ENCODE measurements at regions not wholly inside any gene's neighbourhood (a gene's known extent, or its start where the extent isn't known, plus 50 kb on each side); places are given as distances from the start of the nearest gene placed in this dataset.

- DNase-seq = no peak
These were observed 98.3 kb downstream of the HMX1 start for GRCh38 chr4:8773124-8773931.

GRCh38 chr4:8772499-8773123 lies 99.0 kb downstream of the HMX1 start:
- no peak for DNase-seq

- DNase-seq = no peak
These were observed 100.0 kb downstream of the HMX1 start for GRCh38 chr4:8771666-8772065.

- DNase-seq = no peak
These were observed 100.4 kb downstream of the HMX1 start for GRCh38 chr4:8771258-8771590.

- no peak for DNase-seq
These were observed 101.0 kb downstream of the HMX1 start for GRCh38 chr4:8770518-8771257.

GRCh38 chr4:8769645-8770517 lies 101.8 kb downstream of the HMX1 start:
- DNase-seq = no peak

- DNase-seq = no peak
These were observed 103.2 kb downstream of the HMX1 start for GRCh38 chr4:8768357-8768999.

GRCh38 chr4:8766610-8767009 lies 105.0 kb downstream of the HMX1 start:
- DNase-seq = no peak

GRCh38 chr4:8765631-8766590 lies 105.7 kb downstream of the HMX1 start:
- no peak for DNase-seq

- no peak for DNase-seq
These were observed 106.6 kb downstream of the HMX1 start for GRCh38 chr4:8765084-8765483.

GRCh38 chr4:8763966-8764901 lies 107.4 kb downstream of the HMX1 start:
- no peak for DNase-seq

GRCh38 chr4:8762951-8763735 lies 108.5 kb downstream of the HMX1 start:
- no peak for DNase-seq

GRCh38 chr4:8762356-8762755 lies 109.3 kb downstream of the HMX1 start:
- DNase-seq = no peak

- DNase-seq = no peak
These were observed 109.8 kb downstream of the HMX1 start for GRCh38 chr4:8761824-8762205.

GRCh38 chr4:8761167-8761823 lies 110.3 kb downstream of the HMX1 start:
- DNase-seq = no peak

- DNase-seq = no peak
These were observed 111.1 kb downstream of the HMX1 start for GRCh38 chr4:8760561-8760960.

- DNase-seq = no peak
These were observed 111.7 kb downstream of the HMX1 start for GRCh38 chr4:8759987-8760386.

GRCh38 chr4:8756816-8757215 lies 114.8 kb downstream of the HMX1 start:
- no peak for DNase-seq
